GM12878 (cell line): ENCODE measurements at regions not wholly inside any gene's neighbourhood (a gene's known extent, or its start where the extent isn't known, plus 50 kb on each side); places are given as distances from the start of the nearest gene placed in this dataset.

Source experiments
- ATAC-seq: fragments of 200-7000 bp; cut with Tn5 transposase; 3 replicates; pipeline ENCODE4 v1.9.1; 2020; ENCODE audit warnings: mild to moderate bottlenecking, moderate library complexity
- BruUV-seq: library from RNA; stranded (reverse); fragments of 400-500 nt; replicated peaks from 2 replicates; lab custom pipeline; 2021; lab: Mats Ljungman, UMichigan
- CTCF ChIA-PET: fragments of 300-600 bp; sonication (Branson Sonifier 250); formaldehyde crosslinking; extraction: SDS; loops from one replicate; lab custom pipeline; 2021; ENCODE audit warnings: inconsistent platforms; lab: Yijun Ruan, JAX
- POLR2A ChIA-PET: fragments of 350-600 bp; formaldehyde crosslinking; extraction: SDS; loops from one replicate; lab custom pipeline; 2021; ENCODE audit warnings: inconsistent platforms; lab: Charles Lee
- RAD21 ChIA-PET: fragments of 300-600 bp; sonication (Branson Sonifier 250); formaldehyde crosslinking; loops from one replicate; lab custom pipeline; 2023; ENCODE audit warnings: antibody characterized with exemption; ENCODE audit not compliant: unreplicated experiment; lab: Charles Lee
- SMC1A ChIA-PET: fragments of 300-600 bp; sonication (Branson Sonifier 250); formaldehyde crosslinking; loops from one replicate; lab custom pipeline; 2023; ENCODE audit not compliant: unreplicated experiment, uncharacterized antibody; lab: Charles Lee
- DNase-seq: peaks from one replicate; pipeline ENCODE4 v3.0.0-alpha.2; 2011; ENCODE audit warnings: low read depth, low spot score
- FAIRE-seq: peaks from 3 replicates; lab custom pipeline; 2011; peaks lifted over from hg19 to GRCh38; lab: Jason Lieb, UNC
- H2AFZ ChIP-seq: 2 replicates; pipeline ENCODE4 v1.6.0; 2011; ENCODE audit warnings: low read depth, low read length, control low read depth; ENCODE audit not compliant: control insufficient read depth
- H3K27ac ChIP-seq: 2 replicates; pipeline ENCODE4 v1.5.1; 2011; ENCODE audit warnings: control low read depth; ENCODE audit not compliant: control insufficient read depth, insufficient read depth
- H3K27me3 ChIP-seq, 2 experiments: replicated peaks in 1 of 2; 2 replicates each; pipeline versions ENCODE4 v1.6.0 to v1.6.1; 2011; ENCODE audit warnings: low read length in 1 of 2; ENCODE audit not compliant: control insufficient read depth in 2 of 2, insufficient read depth in 2 of 2
- H3K36me3 ChIP-seq, 2 experiments: 2 replicates each; pipeline ENCODE4 v1.5.1; 2011; ENCODE audit warnings: low read length in 1 of 2; ENCODE audit not compliant: control insufficient read depth in 2 of 2, insufficient read depth in 2 of 2
- H3K4me1 ChIP-seq: 2 replicates; pipeline ENCODE4 v1.6.1; 2011; ENCODE audit warnings: mild to moderate bottlenecking, low read length, moderate library complexity, mixed read lengths; ENCODE audit not compliant: control insufficient read depth, insufficient read depth
- H3K4me2 ChIP-seq: 2 replicates; pipeline ENCODE4 v1.6.0; 2011; ENCODE audit warnings: control low read depth; ENCODE audit not compliant: control insufficient read depth, insufficient read depth
- H3K4me3 ChIP-seq: fragments of 200-600 bp; sonication (generic); 2 replicates; pipeline ENCODE4 v1.5.1; 2016
- H3K79me2 ChIP-seq: 2 replicates; pipeline ENCODE4 v1.6.0; 2011; ENCODE audit warnings: low read length; ENCODE audit not compliant: control insufficient read depth, insufficient read depth
- H3K9ac ChIP-seq: 2 replicates; pipeline ENCODE4 v1.8.0; 2011; ENCODE audit warnings: low read length, control low read depth, mixed read lengths; ENCODE audit not compliant: control insufficient read depth, insufficient read depth
- H3K9me3 ChIP-seq: replicated peaks from 3 replicates; pipeline ENCODE4 v1.5.1; 2011; ENCODE audit warnings: mild to moderate bottlenecking, low read length; ENCODE audit not compliant: control insufficient read depth, insufficient read depth
- H4K20me1 ChIP-seq: 2 replicates; pipeline ENCODE4 v1.6.0; 2011; ENCODE audit not compliant: control insufficient read depth, insufficient read depth
- ASH2L ChIP-seq: fragments of 300-600, 200-600 bp; sonication (generic); IDR thresholded peaks from 2 replicates; pipeline ENCODE4 v1.6.1; 2017; ENCODE audit warnings: low read depth, mild to moderate bottlenecking, borderline replicate concordance
- CREM ChIP-seq: IDR thresholded peaks from 2 replicates; pipeline ENCODE4 v1.6.1; 2014; ENCODE audit warnings: antibody characterized with exemption, low read depth
- CUX1 ChIP-seq: IDR thresholded peaks from 2 replicates; pipeline ENCODE4 v1.6.1; 2012; ENCODE audit warnings: improper control_type of control experiment, low read depth, low read length; ENCODE audit not compliant: insufficient replicate concordance
- ESRRA ChIP-seq: IDR thresholded peaks from 2 replicates; pipeline ENCODE4 v1.6.1; 2012; ENCODE audit warnings: mild to moderate bottlenecking, low read length, improper control_type of control experiment
- EZH2 ChIP-seq: IDR thresholded peaks from 2 replicates; pipeline ENCODE4 v1.6.1; 2012; ENCODE audit warnings: low read depth, mild to moderate bottlenecking, control low read depth, inconsistent platforms, low read length, borderline replicate concordance; ENCODE audit not compliant: control insufficient read depth
- FOXM1 ChIP-seq: IDR thresholded peaks from 2 replicates; pipeline ENCODE4 v1.6.1; 2012; ENCODE audit warnings: low read depth, mild to moderate bottlenecking, inconsistent platforms, low read length, moderate library complexity
- GABPA ChIP-seq: IDR thresholded peaks from 2 replicates; pipeline ENCODE4 v1.6.1; 2014; ENCODE audit warnings: antibody characterized with exemption, low read depth, mild to moderate bottlenecking, inconsistent platforms
- IKZF1 ChIP-seq: fragments of 450-650 bp; conservative IDR thresholded peaks from 2 replicates; pipeline ENCODE4 v1.6.1; 2017; ENCODE audit warnings: antibody characterized with exemption, mild to moderate bottlenecking
- IRF3 ChIP-seq: fragments of 450-650 bp; IDR thresholded peaks from 2 replicates; pipeline ENCODE4 v1.6.1; 2014; ENCODE audit warnings: mild to moderate bottlenecking
- KDM1A ChIP-seq: fragments of 200-600 bp; sonication (generic); IDR thresholded peaks from 2 replicates; pipeline ENCODE4 v1.6.1; 2016; ENCODE audit warnings: borderline replicate concordance
- MYC ChIP-seq: IDR thresholded peaks from 2 replicates; pipeline ENCODE4 v1.6.1; 2011; ENCODE audit warnings: mild to moderate bottlenecking, low read length, moderate library complexity, inconsistent platforms; ENCODE audit not compliant: insufficient read depth, insufficient replicate concordance, insufficient read length, severe bottlenecking
- PAX5 ChIP-seq: IDR thresholded peaks from 2 replicates; pipeline ENCODE4 v1.6.1; 2011; ENCODE audit warnings: low read depth, low read length, borderline replicate concordance
- SIN3A ChIP-seq: IDR thresholded peaks from 2 replicates; pipeline ENCODE4 v1.6.1; 2012; ENCODE audit warnings: low read depth, low read length, improper control_type of control experiment
- SP1 ChIP-seq: IDR thresholded peaks from one replicate; pipeline ENCODE4 v1.6.1; 2011; ENCODE audit warnings: low read depth, low read length
- SREBF1 ChIP-seq: IDR thresholded peaks from 2 replicates; pipeline ENCODE4 v1.6.1; 2012; ENCODE audit warnings: mild to moderate bottlenecking, low read length
- ZNF207 ChIP-seq: fragments of 450-650 bp; IDR thresholded peaks from 2 replicates; pipeline ENCODE4 v1.6.1; 2014; ENCODE audit warnings: antibody characterized with exemption, mild to moderate bottlenecking, borderline replicate concordance
- WGBS: methylation state at CpG from one replicate; pipeline ENCODE4 v1.1.6; 2016; ENCODE audit warnings: low lambda C conversion rate; ENCODE audit not compliant: insufficient replicate concordance, insufficient coverage; ENCODE audit errors: missing lambda C conversion rate; 5-methylcytosine and 5-hydroxymethylcytosine counted together
- in situ Hi-C: fragments of 300-500 bp; cut with MboI; formaldehyde crosslinking; loops from 9 replicates; pipeline ENCODE4 v1.14.3; 2018; ENCODE audit warnings: mixed read lengths
- intact Hi-C: fragments of 100-400 bp; cut with micrococcal nuclease; formaldehyde crosslinking; loops from one replicate; pipeline ENCODE4 v1.14.2; 2022; ENCODE audit not compliant: unreplicated experiment
- TF ChIP-seq, protein P1 (sequence below), 3 experiments: IDR thresholded peaks in 2 of 3; conservative IDR thresholded peaks in 1 of 3; 2 replicates each; pipeline ENCODE4 v1.5.1; 2011; ENCODE audit warnings: low read depth in 3 of 3, low read length in 3 of 3, mild to moderate bottlenecking in 3 of 3, control low read depth in 2 of 3, moderate library complexity in 2 of 3, inconsistent platforms in 1 of 3, mixed read lengths in 1 of 3; ENCODE audit not compliant: control insufficient read depth in 2 of 3, insufficient read depth in 1 of 3; ENCODE audit errors: extremely low read depth in 1 of 3

DNA sequence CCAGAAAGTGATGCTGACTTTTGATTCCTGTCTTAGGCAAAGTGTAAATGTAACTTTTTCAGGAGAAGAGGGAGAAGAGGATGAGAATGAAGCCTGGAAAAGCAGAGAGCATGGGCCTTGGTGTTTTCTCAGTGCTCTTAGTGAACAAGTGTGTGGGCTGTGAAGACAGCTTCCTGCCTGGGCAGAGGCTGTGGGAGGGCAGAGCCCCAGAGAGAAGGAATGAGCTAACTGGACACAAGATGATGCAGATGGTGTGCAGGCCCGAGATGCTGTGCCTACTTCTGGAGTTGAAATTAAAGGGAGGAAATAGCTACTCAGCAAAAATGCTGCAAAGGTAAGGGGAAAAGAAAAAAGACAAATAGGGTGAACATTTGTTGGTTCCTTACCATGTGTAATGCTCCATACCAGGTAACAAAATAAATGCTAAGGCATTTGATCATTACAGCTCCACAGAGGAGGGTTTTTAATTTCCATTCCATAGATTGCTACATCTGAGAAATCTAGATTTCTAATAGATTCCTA lies 87.0 kb upstream of the CEP162 start:
- H3K9ac ChIP-seq: no peak overlapping the region
- H3K27ac ChIP-seq: no peak overlapping the region
- H4K20me1 ChIP-seq: no peaks in the 10 kb centered on the region
- 0% methylated on average over 1 of the region's 1 CpG for WGBS
- FAIRE-seq (no peak), DNase-seq (no peak), ATAC-seq (peak; percentile 52; the same call in 2 of the 3 replicates)
- ChIA-PET CTCF (no interaction called here), RAD21 (no interaction called here), POLR2A (interaction anchor here (0.5 kb wide), 1 partner anchor 212 kb away, joined by 4 read pairs; no protein-coding TSS in a partner anchor), SMC1A (interaction anchor here (0.7 to 2.2 kb wide), 7 partner anchors 12 to 240 kb away, joined by 3 to 7 read pairs (median 3); no protein-coding TSS in a partner anchor)
- in situ Hi-C loops (no loop called here), intact Hi-C loops (no loop called here)
- no peaks in the 10 kb centered on the region for H3K79me2 ChIP-seq
- H3K4me3 ChIP-seq: no peak overlapping the region
- H2AFZ ChIP-seq: no peak overlapping the region; the same call in 1 of the 2 replicates
- BruUV-seq: no TSS peak
- no peaks in the 10 kb centered on the region for H3K9me3 ChIP-seq
- no peaks in the 10 kb centered on the region for H3K4me1 ChIP-seq
- H3K27me3 ChIP-seq: no peaks in the 10 kb centered on the region
- no peak overlapping the region for H3K4me2 ChIP-seq
- no peaks in the 10 kb centered on the region for H3K36me3 ChIP-seq
- TF ChIP-seq ASH2L (no peak), IKZF1 (no peak), ZNF207 (no peak), IRF3 (no peak), SREBF1 (no peak), SP1 (no peak), KDM1A (no peak), PAX5 (no peak), MYC (no peak), CREM (no peak), EZH2 (no peak), CUX1 (no peak), SIN3A (no peak), GABPA (no peak), ESRRA (no peak), FOXM1 (no peak)
- TF ChIP-seq, protein P1, sequence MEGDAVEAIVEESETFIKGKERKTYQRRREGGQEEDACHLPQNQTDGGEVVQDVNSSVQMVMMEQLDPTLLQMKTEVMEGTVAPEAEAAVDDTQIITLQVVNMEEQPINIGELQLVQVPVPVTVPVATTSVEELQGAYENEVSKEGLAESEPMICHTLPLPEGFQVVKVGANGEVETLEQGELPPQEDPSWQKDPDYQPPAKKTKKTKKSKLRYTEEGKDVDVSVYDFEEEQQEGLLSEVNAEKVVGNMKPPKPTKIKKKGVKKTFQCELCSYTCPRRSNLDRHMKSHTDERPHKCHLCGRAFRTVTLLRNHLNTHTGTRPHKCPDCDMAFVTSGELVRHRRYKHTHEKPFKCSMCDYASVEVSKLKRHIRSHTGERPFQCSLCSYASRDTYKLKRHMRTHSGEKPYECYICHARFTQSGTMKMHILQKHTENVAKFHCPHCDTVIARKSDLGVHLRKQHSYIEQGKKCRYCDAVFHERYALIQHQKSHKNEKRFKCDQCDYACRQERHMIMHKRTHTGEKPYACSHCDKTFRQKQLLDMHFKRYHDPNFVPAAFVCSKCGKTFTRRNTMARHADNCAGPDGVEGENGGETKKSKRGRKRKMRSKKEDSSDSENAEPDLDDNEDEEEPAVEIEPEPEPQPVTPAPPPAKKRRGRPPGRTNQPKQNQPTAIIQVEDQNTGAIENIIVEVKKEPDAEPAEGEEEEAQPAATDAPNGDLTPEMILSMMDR (IDR thresholded peaks at IDR 0.05 in 2 of 3, conservative IDR thresholded peaks at IDR 0.05 in 1 of 3; ENCODE audit: control insufficient read depth in 2 of 3, extremely low read depth in 1 of 3, insufficient read depth in 1 of 3, low read depth in 3 of 3, low read length in 3 of 3): no peak
